Heart right ventricle (tissue), 16 donors: ENCODE measurements at regions not wholly inside any gene's neighbourhood (a gene's known extent, or its start where the extent isn't known, plus 50 kb on each side); places are given as distances from the start of the nearest gene placed in this dataset.

ENCODE experiments used
- ATAC-seq, 8 donors: fragments of 200-7000 bp; cut with Tn5 transposase; one replicate each; pipeline ENCODE4 v1.9.1; 2020; ENCODE audit warnings: mild to moderate bottlenecking in 8 of 8, moderate library complexity in 8 of 8, moderate number of reproducible peaks in 1 of 8
- DNase-seq, 2 donors: peaks; one replicate each; pipeline ENCODE4 v3.0.0-alpha.2; 2020
- H3K27ac ChIP-seq, 10 donors: fragments of 200-600 bp; sonication (generic) in 2 of 10; one replicate each; pipeline versions ENCODE4 v1.5.0 to v1.8.0; 2020 to 2022; ENCODE audit warnings: mild to moderate bottlenecking in 3 of 10
- H3K27me3 ChIP-seq, 7 donors: fragments of 200-600 bp; one replicate each; pipeline ENCODE4 v1.8.0; 2021 to 2022; ENCODE audit warnings: mild to moderate bottlenecking in 2 of 7
- H3K36me3 ChIP-seq, 9 donors: fragments of 200-600 bp; sonication (generic) in 1 of 9; one replicate each; pipeline versions ENCODE4 v1.5.0 to v1.8.0; 2020 to 2022; ENCODE audit warnings: mild to moderate bottlenecking in 2 of 9
- H3K4me1 ChIP-seq, 9 donors: fragments of 200-600 bp; sonication (generic) in 1 of 9; one replicate each; pipeline versions ENCODE4 v1.5.0 to v1.8.0; 2020 to 2022; ENCODE audit warnings: mild to moderate bottlenecking in 4 of 9
- H3K4me3 ChIP-seq, 10 donors: fragments of 200-600 bp; sonication (generic) in 2 of 10; one replicate each; pipeline versions ENCODE4 v1.5.0 to v1.8.0; 2020 to 2022; ENCODE audit warnings: mild to moderate bottlenecking in 7 of 10, moderate library complexity in 2 of 10
- H3K9me3 ChIP-seq, 11 donors: fragments of 200-600 bp in 10 of 11; sonication (generic) in 2 of 11; one replicate each; pipeline versions ENCODE4 v1.5.0 to v1.8.0; 2013 to 2022; ENCODE audit warnings: mild to moderate bottlenecking in 2 of 11, control low read depth in 1 of 11, moderate library complexity in 1 of 11
- whole genome bisulfite sequencing, 2 donors: extraction: QIAGEN DNeasy Blood & Tissue Kit; methylation state at CpG; one replicate each; pipeline ENCODE4 v1.1.7; 2013; ENCODE audit warnings: inconsistent platforms in 1 of 2; 5-methylcytosine and 5-hydroxymethylcytosine counted together
- intact Hi-C, 10 donors: fragments of 100-400 bp; cut with DNase I; formaldehyde crosslinking; loops; one replicate each; pipeline versions ENCODE4 v1.11.1 to v1.14.2; 2022
- TF ChIP-seq, protein P1 (sequence below), 9 donors: fragments of 200-600 bp; sonication (generic) in 2 of 9; IDR thresholded peaks; one replicate each; pipeline versions ENCODE4 v1.5.0 to v1.8.0; 2021 to 2022; ENCODE audit warnings: antibody characterized with exemption in 9 of 9, mild to moderate bottlenecking in 5 of 9, moderate library complexity in 1 of 9
- donor health status: Arrhythmogenic right ventricular cardiomyopathy.
- donor health status: ischemic (EF 13 %, LVEDD 7.1; RV severe dilation, severe dysfunction).
- donor health status: healthy with polysubstance abuse.
- donor health status: DM: no; HTN: yes; CAD: no.
- donor health status: DM: no; HTN: no; CAD: no.
- donor health status: ischemic (EF 25% LVEDD 6.9; RV normal size, moderate dysfunction).
- donor health status: ischemic (EF 25% LVEDD 5.7; RV mildly dilated, moderate dysfunction).
- donor health status: healthy.
- donor health status: DM: yes; HTN: yes; CAD: no.
- donor health status: Ischemic cardiomyopathy.
- donor health status: ischemic (EF 35%, LVEDD 5.7; RV mildly dilated, moderate dysfunction).
- donor health status: nonischemic (EF 11% LVEDD 7.7; RV severe dilation, severe dysfunction).
- donor health status: DM: yes; HTN: yes; CAD: no.
- donor health status: PGD.
- donor health status: ischemic (EF 29% LVEDD 5.4; RV normal size, mild dysfunction).
- donor health status: nonischemic (EF 23%, LVEDD 6.1; RV moderate dilation, normal function).

DNA sequence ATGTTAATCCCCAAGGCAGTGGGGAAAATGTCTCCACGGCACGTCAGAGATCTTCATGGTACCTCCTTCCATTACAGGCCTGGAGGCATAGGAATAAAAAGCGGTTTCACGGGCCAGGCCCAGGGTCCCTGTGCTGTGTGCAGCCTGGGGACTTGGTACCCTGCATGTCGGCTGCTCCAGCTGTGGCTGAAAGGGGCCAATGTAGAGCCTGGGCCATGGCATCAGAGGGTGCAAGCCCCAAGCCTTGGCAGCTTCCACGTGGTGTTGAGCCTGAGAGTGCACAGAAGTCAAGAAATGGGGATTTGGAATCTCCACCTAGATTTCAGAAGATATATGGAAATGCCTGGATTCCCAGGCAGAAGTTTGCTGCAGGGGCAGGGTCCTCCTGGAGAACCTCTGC lies 508.9 kb upstream of the COX7C start:
- DNase-seq (no peak), ATAC-seq (no peak)
- Histone ChIP-seq H3K4me3 (no peak overlapping the region), H3K27me3 (no peaks in the 10 kb centered on the region), H3K27ac (no peak overlapping the region), H3K4me1 (no peaks in the 10 kb centered on the region), H3K9me3 (peaks cover 0 to 45% (median 0%) of the 10 kb centered on the region in 11 donors), H3K36me3 (no peaks in the 10 kb centered on the region)
- TF ChIP-seq, protein P1, sequence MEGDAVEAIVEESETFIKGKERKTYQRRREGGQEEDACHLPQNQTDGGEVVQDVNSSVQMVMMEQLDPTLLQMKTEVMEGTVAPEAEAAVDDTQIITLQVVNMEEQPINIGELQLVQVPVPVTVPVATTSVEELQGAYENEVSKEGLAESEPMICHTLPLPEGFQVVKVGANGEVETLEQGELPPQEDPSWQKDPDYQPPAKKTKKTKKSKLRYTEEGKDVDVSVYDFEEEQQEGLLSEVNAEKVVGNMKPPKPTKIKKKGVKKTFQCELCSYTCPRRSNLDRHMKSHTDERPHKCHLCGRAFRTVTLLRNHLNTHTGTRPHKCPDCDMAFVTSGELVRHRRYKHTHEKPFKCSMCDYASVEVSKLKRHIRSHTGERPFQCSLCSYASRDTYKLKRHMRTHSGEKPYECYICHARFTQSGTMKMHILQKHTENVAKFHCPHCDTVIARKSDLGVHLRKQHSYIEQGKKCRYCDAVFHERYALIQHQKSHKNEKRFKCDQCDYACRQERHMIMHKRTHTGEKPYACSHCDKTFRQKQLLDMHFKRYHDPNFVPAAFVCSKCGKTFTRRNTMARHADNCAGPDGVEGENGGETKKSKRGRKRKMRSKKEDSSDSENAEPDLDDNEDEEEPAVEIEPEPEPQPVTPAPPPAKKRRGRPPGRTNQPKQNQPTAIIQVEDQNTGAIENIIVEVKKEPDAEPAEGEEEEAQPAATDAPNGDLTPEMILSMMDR (IDR thresholded peaks at IDR 0.05): no peak
- WGBS, 2 donors: 79 to 81% methylated on average over 6 of the region's 6 CpGs
- intact Hi-C loops: no loop called here

DNA sequence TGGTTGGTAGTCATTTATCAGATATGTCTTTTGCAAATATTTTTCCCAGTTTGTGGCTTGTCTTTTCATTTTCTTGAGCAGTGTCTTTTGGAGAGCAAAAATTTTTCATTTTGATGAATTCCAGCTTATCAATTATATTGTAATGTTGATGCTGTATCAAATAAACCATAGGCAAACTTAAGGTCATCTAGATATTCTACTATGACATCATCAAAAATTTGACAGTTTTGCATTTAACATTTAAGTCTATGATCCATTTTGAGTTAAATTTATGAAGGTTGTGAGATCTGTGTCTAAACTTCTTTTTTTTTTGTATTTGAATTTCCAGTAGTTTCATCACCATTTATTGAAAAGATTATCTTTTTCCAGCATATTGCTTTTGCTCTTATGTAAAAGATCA lies 505.5 kb upstream of the COX7C start:
- no peaks in the 10 kb centered on the region for H3K27me3 ChIP-seq
- TF ChIP-seq, protein P1 (IDR thresholded peaks at IDR 0.05): no peak
- no peak overlapping the region for H3K27ac ChIP-seq
- DNase-seq (no peak), ATAC-seq (no peak)
- intact Hi-C loops: no loop called here
- no peak overlapping the region for H3K4me3 ChIP-seq
- no peaks in the 10 kb centered on the region for H3K36me3 ChIP-seq
- H3K4me1 ChIP-seq: no peaks in the 10 kb centered on the region
- peaks cover 0 to 47% (median 0%) of the 10 kb centered on the region in 11 donors for H3K9me3 ChIP-seq

DNA sequence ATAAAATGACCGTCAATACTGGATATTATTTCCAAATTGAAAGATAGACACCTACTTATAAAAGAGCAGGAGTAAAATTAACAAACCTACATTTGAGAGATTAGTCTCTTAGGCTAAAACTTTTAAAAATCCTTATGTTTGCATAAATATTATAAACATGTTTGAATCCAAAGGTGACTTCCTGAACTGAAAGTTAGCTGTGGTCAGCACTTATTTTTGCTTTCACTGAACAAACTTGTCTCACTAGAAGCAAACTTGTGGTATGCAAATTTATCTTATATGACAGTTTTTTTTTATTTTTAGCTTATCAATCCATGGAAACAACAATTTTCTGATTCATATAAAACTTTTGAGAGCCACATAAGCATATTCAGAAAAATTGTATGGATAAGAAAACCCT lies 502.6 kb upstream of the COX7C start:
- Histone ChIP-seq H3K36me3 (no peaks in the 10 kb centered on the region), H3K4me3 (no peak overlapping the region), H3K4me1 (no peaks in the 10 kb centered on the region), H3K27ac (no peak overlapping the region), H3K9me3 (peaks cover 0 to 28% (median 0%) of the 10 kb centered on the region in 11 donors), H3K27me3 (no peaks in the 10 kb centered on the region)
- DNase-seq (no peak), ATAC-seq (no peak)
- 74 to 91% methylated on average over 1 of the region's 1 CpG for WGBS, 2 donors
- TF ChIP-seq, protein P1 (IDR thresholded peaks at IDR 0.05): no peak
- intact Hi-C loops: no loop called here

DNA sequence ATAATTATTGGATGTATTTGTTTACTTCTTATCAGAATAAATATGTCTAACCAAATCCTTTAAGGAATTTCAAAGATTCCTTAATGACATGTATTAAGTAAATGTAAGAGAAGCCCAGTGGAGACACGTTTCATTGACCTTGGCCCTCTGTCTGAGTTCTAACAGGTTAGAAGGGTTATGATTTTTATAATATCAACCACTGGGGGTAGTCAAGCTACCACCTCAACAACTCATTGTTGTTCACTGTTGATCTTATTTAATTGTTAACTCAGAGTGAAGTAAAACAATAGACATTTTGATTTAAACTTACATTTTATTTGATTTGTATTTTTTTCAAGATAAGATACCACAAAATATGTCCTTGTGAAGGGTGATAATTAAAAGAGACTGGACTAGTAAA lies 499.2 kb upstream of the COX7C start:
- TF ChIP-seq, protein P1 (IDR thresholded peaks at IDR 0.05): peak in 1 of 9 donors; percentile 18
- no peak overlapping the region for H3K4me3 ChIP-seq
- ATAC-seq: no peak
- no peaks in the 10 kb centered on the region for H3K27me3 ChIP-seq
- 23 to 34% methylated on average over 1 of the region's 1 CpG for WGBS, 2 donors
- H3K27ac ChIP-seq: no peak overlapping the region
- intact Hi-C loops: no loop called here
- no peaks in the 10 kb centered on the region for H3K36me3 ChIP-seq
- no peaks in the 10 kb centered on the region for H3K4me1 ChIP-seq
- H3K9me3 ChIP-seq: peaks cover 0 to 5% (median 0%) of the 10 kb centered on the region in 11 donors
- no peak for DNase-seq

DNA sequence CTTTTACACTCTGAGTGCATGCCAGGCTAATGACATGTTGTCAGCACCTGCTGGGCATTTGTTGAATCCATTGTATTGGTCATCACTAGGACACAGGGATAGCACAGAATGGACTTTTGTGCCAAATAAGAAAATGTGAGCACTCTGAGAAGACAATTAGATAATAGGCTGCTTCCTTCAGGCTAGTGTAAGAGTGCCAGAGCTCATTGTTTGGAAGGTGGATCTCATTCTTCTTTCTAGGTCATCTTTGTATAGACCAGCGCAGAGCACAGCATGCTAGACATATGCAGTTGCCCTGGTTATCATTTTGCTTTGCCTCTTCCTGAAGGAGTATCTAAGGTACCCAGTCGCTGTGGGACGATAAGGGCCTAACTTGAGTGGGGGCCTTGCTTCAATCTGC lies 493.4 kb upstream of the COX7C start:
- H3K4me3 ChIP-seq: no peak overlapping the region
- intact Hi-C loops: no loop called here
- 76 to 83% methylated on average over 3 of the region's 3 CpGs for WGBS, 2 donors
- H3K4me1 ChIP-seq: no peaks in the 10 kb centered on the region
- DNase-seq (no peak), ATAC-seq (no peak)
- H3K27ac ChIP-seq: no peak overlapping the region
- H3K27me3 ChIP-seq: no peaks in the 10 kb centered on the region
- no peaks in the 10 kb centered on the region for H3K9me3 ChIP-seq
- no peaks in the 10 kb centered on the region for H3K36me3 ChIP-seq
- TF ChIP-seq, protein P1 (IDR thresholded peaks at IDR 0.05): no peak
